ENCODE measurements at regions not wholly inside any gene's neighbourhood (a gene's known extent, or its start where the extent isn't known, plus 50 kb on each side); places are given as distances from the start of the nearest gene placed in this dataset.
"Not testable (repeated sequence)": the region's sequence is repeated elsewhere in the genome, so short reads cannot be mapped to it uniquely, and the experiment has no call there.

DNA sequence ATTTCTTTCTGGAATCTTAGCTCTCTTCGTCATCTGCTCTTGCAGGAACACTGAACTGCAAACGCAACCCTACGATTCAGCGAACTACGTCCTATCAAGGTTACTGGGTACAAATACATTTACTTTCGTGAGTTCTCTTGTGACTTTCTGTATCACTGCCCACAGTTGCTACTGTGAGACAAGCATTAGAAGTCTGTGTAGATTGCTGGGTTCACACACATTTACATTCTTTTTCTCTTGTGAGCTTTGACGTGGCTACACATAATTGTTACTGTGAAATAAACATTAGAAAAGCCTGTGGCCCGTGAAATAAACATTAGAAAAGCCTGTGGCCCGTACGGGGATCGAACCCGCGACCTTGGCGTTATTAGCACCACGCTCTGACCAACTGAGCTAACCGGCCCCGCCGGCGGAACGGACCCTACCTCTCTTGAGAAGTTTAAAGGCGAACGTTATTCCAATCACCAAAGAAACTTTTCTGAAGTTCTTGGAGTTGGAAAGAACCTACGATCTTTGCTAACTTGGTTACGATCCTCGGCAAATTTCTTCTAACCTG is 61.2 kb upstream of the ZNF322 start:
- not testable (repeated sequence) for DNase-seq

DNA sequence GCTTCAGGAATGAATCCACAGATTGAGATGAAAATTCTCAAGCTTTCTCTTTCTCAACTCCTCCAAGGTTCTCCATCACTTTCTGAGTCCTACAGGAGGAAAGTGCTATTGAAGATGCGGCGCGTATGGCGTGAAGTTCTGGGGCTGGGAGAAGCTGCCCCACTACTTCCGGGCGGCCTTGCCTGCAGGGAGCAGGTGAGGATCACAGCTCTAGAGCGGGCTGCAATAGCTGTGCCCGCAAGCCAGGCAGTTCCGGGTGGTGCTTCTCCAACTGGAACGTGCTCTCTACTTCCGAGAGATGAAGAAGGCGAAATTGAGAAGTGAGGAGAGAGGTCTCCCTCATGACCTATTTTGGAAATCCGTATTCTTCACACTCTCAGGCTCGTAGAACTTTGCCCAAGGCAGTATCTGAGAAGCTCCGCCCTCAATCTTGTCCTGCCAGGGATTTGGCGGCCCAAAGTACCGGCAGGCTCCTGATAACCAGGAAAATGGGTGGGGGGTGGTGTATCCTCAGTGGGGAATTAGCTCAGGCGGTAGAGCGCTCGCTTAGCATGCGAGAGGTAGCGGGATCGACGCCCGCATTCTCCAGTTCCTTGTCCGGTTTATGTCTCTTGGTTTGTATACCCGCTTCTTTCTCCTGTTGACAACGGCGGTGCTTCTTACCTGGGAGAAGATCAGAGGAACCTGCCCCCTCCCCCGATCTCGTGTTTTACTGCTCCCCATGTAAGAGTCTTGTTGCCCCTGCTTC is 70.6 kb upstream of the ZNF322 start:
- DNase-seq: not testable (repeated sequence)

DNA sequence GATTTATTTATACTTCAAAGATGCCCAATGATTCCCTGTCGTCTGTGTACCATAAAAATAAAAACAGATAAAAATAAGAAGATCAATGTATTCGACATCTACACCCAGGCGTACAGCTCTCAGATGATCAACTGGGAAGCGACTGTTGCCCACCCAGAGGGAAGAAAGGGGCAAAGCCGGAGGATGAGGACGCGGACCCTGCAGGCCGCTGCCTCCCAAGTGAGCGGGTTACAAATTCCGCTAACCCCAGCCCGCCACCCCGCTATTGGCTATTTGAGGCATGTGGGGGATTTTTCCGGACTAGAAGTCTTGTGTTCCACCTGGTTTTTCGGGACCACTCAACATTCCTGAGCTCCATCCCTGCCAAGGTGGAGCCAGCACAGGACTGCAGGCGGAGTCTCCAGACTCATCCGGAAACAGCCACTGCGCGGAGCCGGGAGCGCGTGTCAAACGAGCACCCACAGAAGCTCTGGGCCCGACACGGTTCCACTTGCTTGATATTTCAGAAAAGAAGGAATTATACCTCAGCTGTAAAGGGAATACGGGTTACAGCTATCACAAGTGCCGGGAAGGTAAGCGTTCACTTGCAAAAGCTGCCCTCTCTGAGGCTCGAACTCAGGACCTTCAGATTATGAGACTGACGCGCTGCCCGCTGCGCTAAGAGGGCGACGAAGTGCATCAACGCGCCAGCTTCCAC is 75.4 kb upstream of the ZNF322 start:
- not testable (repeated sequence) for DNase-seq

DNA sequence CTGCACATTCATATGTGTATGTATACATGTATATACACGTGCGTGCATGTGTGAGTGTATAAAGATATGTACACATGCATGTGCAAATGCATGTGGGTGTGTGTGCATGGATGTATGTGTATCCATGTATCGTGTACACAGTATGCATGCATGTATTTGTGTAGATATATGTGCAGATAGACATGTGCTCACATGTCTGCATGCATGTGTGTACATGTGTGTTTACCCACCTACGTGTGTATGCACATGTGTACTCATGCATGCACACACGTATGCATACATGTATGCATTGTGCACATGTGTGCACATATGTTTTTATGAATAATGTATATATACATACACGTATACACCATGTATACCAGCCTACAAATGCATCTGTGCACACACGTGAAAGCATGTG is 80.3 kb upstream of the ZNF322 start:
- DNase-seq: no peak

GRCh38 chr6:26743157-26743821 is 83.7 kb upstream of the ZNF322 start:
- DNase-seq: no peak

DNA sequence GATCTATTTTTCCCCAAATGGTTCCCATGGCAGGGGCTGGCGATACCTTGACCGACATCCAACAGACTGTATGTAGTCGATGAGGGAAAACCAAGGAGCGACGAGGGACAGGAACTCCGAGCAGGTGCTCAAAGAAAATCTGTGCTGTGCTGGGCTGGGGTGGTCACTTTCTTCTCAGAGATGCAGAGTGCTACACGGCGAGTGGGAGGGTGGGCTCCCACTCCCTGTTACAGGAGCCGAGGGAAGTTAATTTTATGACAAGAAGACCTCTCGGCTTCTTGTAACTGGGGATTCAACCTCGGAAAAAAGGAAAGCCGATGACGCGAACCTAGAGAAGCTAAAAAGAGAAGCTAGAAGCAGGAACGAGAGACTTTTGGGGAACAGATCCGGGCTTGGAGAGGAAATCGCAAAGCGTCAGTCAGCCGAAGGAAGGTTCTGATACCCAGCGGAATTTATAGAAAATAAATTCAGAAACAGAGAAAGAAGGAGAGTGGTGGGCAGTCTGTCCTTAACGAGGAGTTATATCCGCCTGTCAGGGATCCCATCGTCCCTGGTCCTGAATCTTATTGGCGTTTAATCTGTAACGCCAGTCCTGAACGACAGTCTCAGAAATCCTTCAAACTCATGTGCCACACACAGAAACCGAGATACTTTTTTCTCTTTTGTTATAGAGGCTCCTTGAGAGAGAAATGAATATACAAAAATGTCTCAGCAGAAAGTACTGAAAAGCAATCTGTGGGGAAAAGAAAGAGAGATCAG is 84.6 kb upstream of the ZNF322 start:
- DNase-seq: no peak

DNA sequence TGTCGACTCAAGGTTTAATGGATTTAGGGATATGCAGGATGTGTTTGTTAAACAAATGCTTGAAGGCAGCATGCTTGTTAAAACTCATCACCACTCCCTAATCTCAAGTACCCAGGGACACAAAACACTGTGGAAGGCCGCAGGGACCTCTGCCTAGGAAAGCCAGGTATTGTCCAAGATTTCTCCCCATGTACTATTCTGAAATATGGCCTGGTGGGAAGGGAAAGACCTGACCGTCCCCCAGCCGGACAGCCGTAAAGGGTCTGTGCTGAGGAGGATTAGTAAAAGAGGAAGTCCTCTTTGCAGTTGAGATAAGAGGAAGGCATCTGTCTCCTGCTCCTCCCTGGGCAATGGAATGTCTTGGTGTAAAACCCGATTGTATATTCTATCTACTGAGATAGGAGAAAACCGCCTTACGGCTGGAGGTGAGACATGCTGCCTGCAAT is 85.3 kb upstream of the ZNF322 start:
- DNase-seq: not testable (repeated sequence)

DNA sequence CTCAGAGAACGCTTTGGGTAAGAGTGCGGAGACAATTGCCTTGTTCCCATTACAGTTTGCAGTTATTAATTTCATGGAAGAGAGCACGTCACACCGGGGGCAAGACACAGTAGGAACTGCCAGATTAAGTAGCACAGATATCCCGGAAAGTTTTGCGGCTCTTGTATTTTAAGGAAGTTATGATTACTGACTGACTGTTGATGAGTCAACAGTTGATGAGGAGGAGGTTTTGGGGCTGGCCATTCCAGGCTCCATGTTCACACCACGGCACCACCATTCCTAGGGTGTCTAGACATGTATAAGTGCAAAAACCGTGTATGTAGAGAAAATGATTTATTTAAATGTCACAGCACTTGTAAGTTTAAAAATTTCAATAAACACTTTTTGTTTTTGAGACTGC is 86.4 kb upstream of the ZNF322 start:
- DNase-seq: not testable (repeated sequence)

- DNase-seq: not testable (repeated sequence)
These were observed 89.7 kb upstream of the ZNF322 start for GRCh38 chr6:26749126-26749758.

- DNase-seq: not testable (repeated sequence)
These were observed 90.2 kb upstream of the ZNF322 start for GRCh38 chr6:26749759-26750126.

DNA sequence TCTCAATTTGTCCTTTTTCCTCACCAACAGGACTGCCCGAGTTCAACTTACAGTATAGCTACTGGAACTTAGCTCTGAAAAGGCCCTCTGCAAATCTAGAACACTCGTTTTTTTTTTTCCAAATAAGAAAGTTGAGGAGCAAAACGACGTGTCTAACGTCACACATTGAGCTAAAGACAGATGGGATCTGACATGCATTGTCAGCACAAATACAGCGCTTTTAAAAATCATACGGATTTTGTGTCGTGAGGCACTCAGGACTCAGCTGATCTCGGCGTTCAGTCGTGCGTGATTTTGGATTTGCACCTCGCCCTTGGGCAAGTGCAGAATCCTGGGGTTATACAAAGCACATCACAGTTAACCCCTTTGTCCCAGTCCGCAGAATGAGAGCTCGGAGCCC is 94.7 kb upstream of the ZNF322 start:
- DNase-seq: no peak

DNA sequence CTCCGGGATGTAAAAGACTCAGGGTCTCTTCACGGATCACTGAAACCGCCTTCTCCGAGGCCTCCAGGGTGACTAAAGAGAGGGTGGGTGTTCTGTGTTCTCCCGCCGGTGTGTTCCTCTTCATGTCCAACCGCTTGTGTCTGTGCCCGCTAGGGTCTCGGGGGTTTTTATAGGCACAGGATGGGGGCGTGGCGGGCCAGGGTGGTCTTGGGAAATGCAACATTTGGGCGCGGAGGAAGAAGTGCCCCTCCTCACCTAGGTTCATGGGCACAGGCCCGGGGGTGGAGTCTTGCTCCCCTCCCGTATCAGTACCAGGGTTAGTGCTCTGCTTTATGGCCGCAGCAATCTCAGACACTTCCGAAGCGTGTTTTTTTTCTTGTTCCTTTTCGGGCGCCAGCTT is 95.3 kb upstream of the ZNF322 start:
- not testable (repeated sequence) for DNase-seq

GRCh38 chr6:26756067-26756805 is 96.7 kb upstream of the ZNF322 start:
- DNase-seq: not testable (repeated sequence)

- DNase-seq: not testable (repeated sequence)
These were observed 106.8 kb upstream of the ZNF322 start for GRCh38 chr6:26766203-26766902.

DNA sequence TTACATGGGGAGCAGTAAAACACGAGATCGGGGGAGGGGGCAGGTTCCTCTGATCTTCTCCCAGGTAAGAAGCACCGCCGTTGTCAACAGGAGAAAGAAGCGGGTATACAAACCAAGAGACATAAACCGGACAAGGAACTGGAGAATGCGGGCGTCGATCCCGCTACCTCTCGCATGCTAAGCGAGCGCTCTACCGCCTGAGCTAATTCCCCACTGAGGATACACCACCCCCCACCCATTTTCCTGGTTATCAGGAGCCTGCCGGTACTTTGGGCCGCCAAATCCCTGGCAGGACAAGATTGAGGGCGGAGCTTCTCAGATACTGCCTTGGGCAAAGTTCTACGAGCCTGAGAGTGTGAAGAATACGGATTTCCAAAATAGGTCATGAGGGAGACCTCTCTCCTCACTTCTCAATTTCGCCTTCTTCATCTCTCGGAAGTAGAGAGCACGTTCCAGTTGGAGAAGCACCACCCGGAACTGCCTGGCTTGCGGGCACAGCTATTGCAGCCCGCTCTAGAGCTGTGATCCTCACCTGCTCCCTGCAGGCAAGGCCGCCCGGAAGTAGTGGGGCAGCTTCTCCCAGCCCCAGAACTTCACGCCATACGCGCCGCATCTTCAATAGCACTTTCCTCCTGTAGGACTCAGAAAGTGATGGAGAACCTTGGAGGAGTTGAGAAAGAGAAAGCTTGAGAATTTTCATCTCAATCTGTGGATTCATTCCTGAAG is 111.6 kb upstream of the ZNF322 start:
- DNase-seq: not testable (repeated sequence)

- not testable (repeated sequence) for DNase-seq
These were observed 113.9 kb upstream of the ZNF322 start for GRCh38 chr6:26773414-26773813.

DNA sequence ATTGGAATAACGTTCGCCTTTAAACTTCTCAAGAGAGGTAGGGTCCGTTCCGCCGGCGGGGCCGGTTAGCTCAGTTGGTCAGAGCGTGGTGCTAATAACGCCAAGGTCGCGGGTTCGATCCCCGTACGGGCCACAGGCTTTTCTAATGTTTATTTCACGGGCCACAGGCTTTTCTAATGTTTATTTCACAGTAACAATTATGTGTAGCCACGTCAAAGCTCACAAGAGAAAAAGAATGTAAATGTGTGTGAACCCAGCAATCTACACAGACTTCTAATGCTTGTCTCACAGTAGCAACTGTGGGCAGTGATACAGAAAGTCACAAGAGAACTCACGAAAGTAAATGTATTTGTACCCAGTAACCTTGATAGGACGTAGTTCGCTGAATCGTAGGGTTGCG is 121.0 kb upstream of the ZNF322 start:
- not testable (repeated sequence) for DNase-seq

DNA sequence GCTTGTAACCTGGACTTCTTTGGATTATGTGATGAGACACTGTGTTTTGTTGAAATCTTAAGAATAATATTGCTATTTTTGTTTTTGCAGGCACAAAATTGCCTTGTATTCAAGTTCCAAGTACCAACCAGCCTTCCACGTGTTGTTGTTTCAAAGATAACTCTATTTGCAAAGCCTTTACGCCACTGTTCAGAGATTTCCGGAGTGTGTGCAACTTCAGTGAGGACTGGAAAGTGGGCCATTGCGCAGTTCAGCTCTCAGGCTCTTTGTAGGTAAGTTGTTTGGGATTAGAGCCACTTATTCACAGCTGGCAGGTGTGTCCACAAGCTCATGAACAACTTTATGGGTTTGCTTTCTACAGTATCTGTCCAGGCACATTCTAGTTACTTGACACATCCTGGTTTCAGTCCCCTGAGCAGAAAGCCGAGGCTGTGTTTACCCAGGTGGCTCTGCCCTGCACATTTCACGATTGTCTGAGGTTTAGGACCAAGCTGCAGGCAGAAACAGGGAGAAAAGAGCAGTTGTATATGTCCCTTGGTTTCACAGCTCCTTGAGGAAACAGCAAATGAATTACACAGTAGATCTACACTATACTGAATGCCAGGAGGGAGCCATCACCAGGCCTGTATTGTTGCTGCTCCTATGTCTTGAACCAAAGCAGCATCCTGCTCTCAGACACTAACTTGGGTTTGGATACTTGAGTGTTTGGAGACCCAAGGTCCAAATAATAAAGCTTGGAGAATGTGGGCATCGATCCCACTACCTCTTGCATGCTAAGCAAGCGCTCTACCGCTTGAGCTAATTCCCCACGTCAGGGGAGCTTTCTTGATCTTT is 136.1 kb upstream of the ZNF322 start:
- DNase-seq: not testable (repeated sequence)

Data from CD4-positive, alpha-beta T cell treated with Interleukin-4 for 4 hours (primary cell).